ENCODE measurements at regions not wholly inside any gene's neighbourhood (a gene's known extent, or its start where the extent isn't known, plus 50 kb on each side); places are given as distances from the start of the nearest gene placed in this dataset.

DNA sequence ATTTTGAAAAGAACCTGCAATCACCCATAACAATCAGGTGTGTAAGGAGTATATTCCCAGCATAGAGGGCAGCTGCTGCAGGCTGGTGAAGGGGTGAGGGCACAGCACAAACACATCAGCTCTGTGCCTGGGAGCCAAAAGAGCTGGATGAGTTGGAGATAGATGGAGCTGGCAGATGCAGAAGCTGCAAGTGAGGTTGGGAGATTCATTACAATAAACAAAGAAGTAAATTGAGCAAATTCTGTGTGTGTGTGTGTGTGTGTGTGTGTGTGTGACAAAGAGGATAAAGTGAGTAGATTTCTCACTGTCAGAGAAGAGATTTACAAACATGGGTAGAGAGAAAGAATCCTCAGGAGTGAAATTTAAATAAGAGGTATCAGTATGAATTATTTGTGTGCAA is 994.7 kb downstream of the EPHA3 start:
- TF ChIP-seq CTCF (IDR thresholded peaks at IDR 0.05) (no peak), POLR2A (IDR thresholded peaks at IDR 0.05) (no peak)
